GM12874 (cell line): ENCODE measurements at regions not wholly inside any gene's neighbourhood (a gene's known extent, or its start where the extent isn't known, plus 50 kb on each side); places are given as distances from the start of the nearest gene placed in this dataset.

Experiments used
- CTCF ChIP-seq: IDR thresholded peaks from 2 replicates; pipeline ENCODE4 v1.5.1; 2011; ENCODE audit warnings: low read depth, mild to moderate bottlenecking, control low read depth, low read length, moderate library complexity; ENCODE audit not compliant: insufficient read depth

GRCh38 chr16:65409510-65409909, 287.6 kb upstream of the CDH11 start:
- no peak for TF ChIP-seq CTCF

- no peak for TF ChIP-seq CTCF
Measured at GRCh38 chr16:65406933-65407332, 285.1 kb upstream of the CDH11 start.

GRCh38 chr16:65406116-65406515, 284.3 kb upstream of the CDH11 start:
- no peak for TF ChIP-seq CTCF

GRCh38 chr16:65394281-65394680, 272.4 kb upstream of the CDH11 start:
- TF ChIP-seq CTCF = no peak

- TF ChIP-seq CTCF = no peak
Measured at GRCh38 chr16:65392806-65393565, 271.1 kb upstream of the CDH11 start.

- no peak for TF ChIP-seq CTCF
Measured at GRCh38 chr16:65388592-65388991, 266.7 kb upstream of the CDH11 start.

GRCh38 chr16:65386672-65387071, 264.8 kb upstream of the CDH11 start:
- no peak for TF ChIP-seq CTCF
